ENCODE measurements at regions not wholly inside any gene's neighbourhood (a gene's known extent, or its start where the extent isn't known, plus 50 kb on each side); places are given as distances from the start of the nearest gene placed in this dataset.

- TF ChIP-seq ZFX (IDR thresholded peaks at IDR 0.05; ENCODE audit: borderline replicate concordance) = no peak
- H3K27ac ChIP-seq = no peak overlapping the region
Observed at GRCh38 chr2:71919708-71920107, 228.0 kb downstream of the CYP26B1 start.

DNA sequence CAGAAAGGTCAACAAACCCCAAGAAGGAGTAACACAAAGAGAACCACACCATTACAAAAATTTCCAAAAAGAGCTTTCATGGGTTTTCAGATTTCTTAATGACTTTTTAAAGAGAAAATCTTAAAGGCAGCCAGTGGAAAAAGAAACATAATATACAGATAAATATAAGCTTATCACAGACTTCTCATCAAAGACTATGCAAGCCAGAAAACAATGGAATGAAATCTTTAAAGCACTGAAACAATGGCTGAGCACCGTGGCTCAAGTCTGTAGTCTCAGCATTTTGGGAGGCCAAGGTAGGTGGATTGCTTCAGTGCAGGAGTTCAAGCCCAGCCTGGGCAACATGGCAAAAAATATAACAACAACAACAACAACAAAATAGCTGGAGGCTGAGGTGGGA, 237.4 kb downstream of the CYP26B1 start:
- no peak overlapping the region for H3K27ac ChIP-seq
- TF ChIP-seq ZFX (IDR thresholded peaks at IDR 0.05; ENCODE audit: borderline replicate concordance) = no peak
- TF ChIP-seq CTCF (IDR thresholded peaks at IDR 0.05) = no peak

DNA sequence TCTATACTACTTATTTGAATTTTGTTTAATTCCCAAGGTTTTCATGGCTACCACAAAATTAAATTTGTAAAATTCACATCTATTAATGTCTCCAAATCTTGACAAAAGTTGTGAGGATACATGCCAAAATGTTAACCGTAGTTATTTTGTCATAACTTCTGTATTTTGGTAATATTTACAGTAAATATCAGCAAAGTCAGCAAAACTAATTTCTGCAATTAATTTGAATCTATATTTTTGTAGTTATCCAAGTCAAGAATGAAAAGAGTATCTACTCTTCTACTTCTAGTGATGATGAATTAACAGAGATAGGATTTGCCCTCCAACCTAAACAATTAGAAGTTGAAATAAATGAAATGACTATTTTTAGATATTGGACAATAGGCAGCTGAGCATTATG, 238.9 kb downstream of the CYP26B1 start:
- TF ChIP-seq ZFX (IDR thresholded peaks at IDR 0.05; ENCODE audit: borderline replicate concordance) = no peak
- no peak for TF ChIP-seq CTCF (IDR thresholded peaks at IDR 0.05)
- H3K27ac ChIP-seq = no peak overlapping the region

GRCh38 chr2:71907503-71907902, 240.2 kb downstream of the CYP26B1 start:
- no peak overlapping the region for H3K27ac ChIP-seq
- TF ChIP-seq CTCF (IDR thresholded peaks at IDR 0.05) = no peak
- TF ChIP-seq ZFX (IDR thresholded peaks at IDR 0.05; ENCODE audit: borderline replicate concordance) = no peak

DNA sequence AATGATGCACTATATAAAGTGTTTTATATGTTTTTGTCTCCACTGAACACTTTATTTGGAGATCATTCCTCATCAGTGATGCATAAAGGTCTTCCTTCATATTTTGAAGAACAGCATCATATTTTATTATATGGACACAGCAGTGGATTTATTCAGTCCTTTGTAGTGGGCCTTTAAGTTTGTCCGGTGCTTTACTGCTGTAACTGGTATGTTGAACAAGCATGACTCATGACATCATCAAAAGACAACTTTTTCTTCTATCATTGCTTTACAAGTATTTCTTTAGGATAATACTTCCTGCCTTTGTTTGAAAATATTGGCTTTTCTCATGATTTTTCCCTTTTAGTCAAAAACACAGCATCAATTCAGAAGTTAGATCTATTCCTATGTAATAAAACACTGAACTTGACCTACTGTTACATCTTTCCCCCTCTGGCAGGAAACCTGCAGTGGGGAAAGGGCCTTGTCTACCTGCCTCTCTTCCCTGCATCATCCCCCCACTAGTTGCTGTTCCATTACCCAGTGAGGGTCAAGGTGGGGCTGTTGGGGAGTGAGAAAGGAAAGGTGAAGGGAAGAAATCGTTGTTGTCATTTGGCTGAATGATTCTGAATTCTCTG, 241.2 kb downstream of the CYP26B1 start:
- TF ChIP-seq ZFX (IDR thresholded peaks at IDR 0.05; ENCODE audit: borderline replicate concordance) (no peak), CTCF (IDR thresholded peaks at IDR 0.05) (no peak)
- no peak overlapping the region for H3K27ac ChIP-seq

DNA sequence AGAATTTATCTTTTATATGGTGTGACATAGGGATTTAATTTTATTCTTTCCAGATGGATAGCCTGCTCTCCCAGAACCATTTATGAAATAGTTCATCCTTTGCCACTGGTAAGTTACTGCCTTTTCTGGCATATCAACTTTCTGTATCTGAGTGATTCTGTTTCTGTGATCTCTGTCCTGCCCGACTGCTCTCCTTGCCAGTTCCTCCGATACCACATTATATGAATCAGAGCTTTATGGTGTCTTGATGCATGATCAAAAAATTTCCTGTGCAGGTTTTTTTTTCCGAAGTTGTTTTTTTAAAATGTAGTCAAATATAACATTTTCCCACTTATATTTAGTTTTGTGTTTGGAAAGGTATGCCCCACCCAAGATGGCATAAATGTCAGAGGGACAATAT, 242.5 kb downstream of the CYP26B1 start:
- TF ChIP-seq ZFX (IDR thresholded peaks at IDR 0.05; ENCODE audit: borderline replicate concordance) (no peak), CTCF (IDR thresholded peaks at IDR 0.05) (no peak)

GRCh38 chr2:71903841-71904240, 243.8 kb downstream of the CYP26B1 start:
- H3K27ac ChIP-seq = no peak overlapping the region
- TF ChIP-seq CTCF (IDR thresholded peaks at IDR 0.05) (no peak), ZFX (IDR thresholded peaks at IDR 0.05; ENCODE audit: borderline replicate concordance) (no peak)

More for the DNA sequence above, 242.5 kb downstream of the CYP26B1 start:
- H3K27ac ChIP-seq = no peak overlapping the region

DNA sequence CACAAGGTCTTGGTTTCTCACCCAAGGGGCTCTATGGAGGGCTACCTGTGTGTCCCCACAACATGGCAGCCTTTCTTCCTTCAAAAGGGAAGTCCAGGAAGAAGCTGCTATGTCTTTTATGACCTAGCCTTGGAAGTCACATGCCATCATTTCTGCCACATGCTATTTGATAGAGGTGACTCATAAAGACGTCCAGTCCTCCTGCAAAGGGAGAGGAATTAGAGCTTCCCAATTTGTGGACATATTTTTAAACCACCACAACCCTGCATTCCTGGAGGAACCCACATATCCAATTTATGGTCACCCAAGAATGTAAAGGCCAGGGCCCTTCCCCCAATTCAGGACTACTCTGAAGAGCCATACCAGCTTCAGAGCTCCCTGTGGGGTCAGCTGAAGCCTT, 246.2 kb downstream of the CYP26B1 start:
- no peak for TF ChIP-seq ZFX (IDR thresholded peaks at IDR 0.05; ENCODE audit: borderline replicate concordance)
- no peak for TF ChIP-seq CTCF (IDR thresholded peaks at IDR 0.05)

More for the DNA sequence above, 246.2 kb downstream of the CYP26B1 start:
- no peak overlapping the region for H3K27ac ChIP-seq
